Mucosa of rectum (tissue), 2 donors: ENCODE measurements at regions not wholly inside any gene's neighbourhood (a gene's known extent, or its start where the extent isn't known, plus 50 kb on each side); places are given as distances from the start of the nearest gene placed in this dataset.
"Not testable (repeated sequence)": the region's sequence is repeated elsewhere in the genome, so short reads cannot be mapped to it uniquely, and the experiment has no call there.

Experiments
- H3K27ac ChIP-seq, 2 donors: one replicate each; pipeline ENCODE4 v1.7.0; 2013; ENCODE audit warnings: inconsistent platforms in 2 of 2, low read depth in 2 of 2, low read length in 2 of 2
- H3K27me3 ChIP-seq, 2 donors: one replicate each; pipeline ENCODE4 v1.7.0; 2013; ENCODE audit warnings: low read length in 2 of 2; ENCODE audit not compliant: control insufficient read depth in 2 of 2, insufficient read depth in 2 of 2
- H3K36me3 ChIP-seq, 2 donors: one replicate each; pipeline ENCODE4 v1.7.0; 2013; ENCODE audit warnings: low read length in 2 of 2; ENCODE audit not compliant: control insufficient read depth in 2 of 2, insufficient read depth in 2 of 2
- H3K4me1 ChIP-seq, 2 donors: one replicate each; pipeline ENCODE4 v1.7.0; 2013; ENCODE audit warnings: low read length in 2 of 2, mild to moderate bottlenecking in 1 of 2; ENCODE audit not compliant: control insufficient read depth in 2 of 2, insufficient read depth in 2 of 2
- H3K4me3 ChIP-seq, 2 donors: one replicate each; pipeline ENCODE4 v1.7.0; 2013; ENCODE audit warnings: low read length in 2 of 2
- H3K9ac ChIP-seq, 2 donors: one replicate each; pipeline ENCODE4 v1.7.0; 2013; ENCODE audit warnings: low read length in 2 of 2, low read depth in 1 of 2, mild to moderate bottlenecking in 1 of 2
- H3K9me3 ChIP-seq, 2 donors: one replicate each; pipeline ENCODE4 v1.7.0; 2013; ENCODE audit warnings: low read length in 2 of 2; ENCODE audit not compliant: control insufficient read depth in 2 of 2
- donor health status: healthy.
- donor health status: Normal muscosa, but diverticular disease.

GRCh38 chr2:12617366-12617765 lies 99.4 kb upstream of the TRIB2 start:
- no peaks in the 10 kb centered on the region for H3K4me1 ChIP-seq
- H3K9ac ChIP-seq = no peak overlapping the region
- no peaks in the 10 kb centered on the region for H3K9me3 ChIP-seq
- H3K36me3 ChIP-seq = no peaks in the 10 kb centered on the region
- no peak overlapping the region for H3K27ac ChIP-seq
- H3K4me3 ChIP-seq = no peak overlapping the region
- no peaks in the 10 kb centered on the region for H3K27me3 ChIP-seq

DNA sequence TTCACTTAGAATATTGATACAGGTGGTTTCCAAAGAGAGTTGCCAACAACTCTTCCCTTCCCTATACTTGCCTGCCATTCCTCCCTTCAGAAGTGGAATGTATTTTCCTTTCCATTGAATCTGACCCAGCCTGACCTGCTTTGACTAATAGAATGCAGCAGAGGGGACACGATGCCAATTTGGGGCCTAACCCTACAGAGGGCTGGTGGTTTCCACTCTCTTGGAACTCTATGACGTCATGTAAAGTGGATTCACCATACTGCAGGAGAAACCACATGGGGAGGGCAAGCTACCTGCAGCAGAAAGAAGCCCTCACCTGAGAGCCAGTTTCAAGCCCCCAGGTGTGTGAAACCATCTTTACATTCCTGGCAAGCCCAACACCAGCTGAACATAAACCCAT lies 98.9 kb upstream of the TRIB2 start:
- no peaks in the 10 kb centered on the region for H3K36me3 ChIP-seq
- no peak overlapping the region for H3K27ac ChIP-seq
- H3K4me1 ChIP-seq = no peaks in the 10 kb centered on the region
- H3K27me3 ChIP-seq = no peaks in the 10 kb centered on the region
- H3K9me3 ChIP-seq = no peaks in the 10 kb centered on the region
- H3K4me3 ChIP-seq = no peak overlapping the region
- H3K9ac ChIP-seq = no peak overlapping the region

DNA sequence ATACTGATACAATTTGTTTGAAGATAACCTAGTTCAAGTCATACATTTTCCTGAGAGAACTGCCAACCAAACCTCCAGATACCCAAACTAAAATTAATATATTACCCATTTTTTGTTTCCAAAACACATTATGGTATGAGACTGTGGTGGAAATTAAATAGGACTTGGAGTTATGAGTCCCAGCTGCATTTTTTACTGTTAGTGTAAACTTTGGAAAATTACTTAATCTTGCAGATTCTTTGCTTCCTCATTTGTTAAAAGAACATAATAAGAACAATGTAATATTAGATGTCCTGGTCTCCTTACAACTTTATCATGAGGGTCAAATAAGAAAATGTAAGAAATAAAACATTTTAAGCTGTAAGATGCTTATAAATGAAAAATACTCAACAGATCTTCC lies 98.2 kb upstream of the TRIB2 start:
- Histone ChIP-seq H3K27ac (no peak overlapping the region), H3K36me3 (no peaks in the 10 kb centered on the region), H3K27me3 (no peaks in the 10 kb centered on the region), H3K4me3 (no peak overlapping the region), H3K9me3 (no peaks in the 10 kb centered on the region), H3K9ac (no peak overlapping the region), H3K4me1 (no peaks in the 10 kb centered on the region)

GRCh38 chr2:12619975-12620374 lies 96.8 kb upstream of the TRIB2 start:
- H3K9ac ChIP-seq = no peak overlapping the region
- H3K27ac ChIP-seq = no peak overlapping the region
- no peaks in the 10 kb centered on the region for H3K9me3 ChIP-seq
- no peaks in the 10 kb centered on the region for H3K36me3 ChIP-seq
- no peaks in the 10 kb centered on the region for H3K4me1 ChIP-seq
- H3K27me3 ChIP-seq = no peaks in the 10 kb centered on the region
- H3K4me3 ChIP-seq = no peak overlapping the region

DNA sequence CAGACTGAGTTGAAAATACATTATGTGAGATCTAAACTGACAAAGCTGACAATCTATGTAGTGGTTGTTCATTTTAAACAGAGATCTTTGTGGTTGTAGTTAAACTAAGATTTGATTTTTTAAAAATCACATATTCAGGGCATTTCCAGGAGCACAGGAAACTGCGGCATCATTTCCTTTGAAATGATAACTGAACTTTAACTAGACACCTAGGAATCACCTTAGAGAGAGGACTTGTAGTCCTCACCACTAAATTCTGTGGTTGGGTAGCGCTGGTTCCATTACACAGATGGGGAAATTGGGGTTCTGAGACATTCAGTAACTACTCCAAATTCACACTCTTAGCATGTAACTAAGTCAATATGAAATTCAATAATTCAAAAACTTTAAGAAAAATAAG lies 96.0 kb upstream of the TRIB2 start:
- no peaks in the 10 kb centered on the region for H3K9me3 ChIP-seq
- H3K4me3 ChIP-seq = no peak overlapping the region
- H3K4me1 ChIP-seq = no peaks in the 10 kb centered on the region
- H3K27me3 ChIP-seq = no peaks in the 10 kb centered on the region
- H3K9ac ChIP-seq = no peak overlapping the region
- no peaks in the 10 kb centered on the region for H3K36me3 ChIP-seq
- H3K27ac ChIP-seq = no peak overlapping the region

DNA sequence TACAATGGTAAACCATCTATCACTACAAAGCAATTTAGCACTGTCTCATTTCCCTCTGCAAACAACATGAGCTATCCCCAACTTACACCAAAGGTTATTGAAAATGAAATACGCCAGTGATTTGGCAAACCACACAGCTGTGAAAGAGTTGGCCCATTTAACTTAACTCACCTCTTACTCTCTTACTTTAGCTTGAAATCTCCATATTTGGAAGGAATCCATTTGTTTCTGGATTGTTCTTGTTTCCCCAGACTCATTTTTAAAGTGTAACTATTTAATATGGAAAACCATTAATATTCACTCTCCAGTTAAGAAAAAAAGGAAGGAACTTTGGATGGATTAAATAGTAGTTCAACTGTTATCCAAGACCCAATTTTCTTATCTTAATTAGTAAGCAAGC lies 93.7 kb upstream of the TRIB2 start:
- no peaks in the 10 kb centered on the region for H3K27me3 ChIP-seq
- H3K36me3 ChIP-seq = no peaks in the 10 kb centered on the region
- H3K27ac ChIP-seq = no peak overlapping the region
- no peaks in the 10 kb centered on the region for H3K4me1 ChIP-seq
- H3K9ac ChIP-seq = no peak overlapping the region
- no peak overlapping the region for H3K4me3 ChIP-seq
- H3K9me3 ChIP-seq = no peaks in the 10 kb centered on the region

- Histone ChIP-seq H3K4me3 (no peak overlapping the region), H3K36me3 (no peaks in the 10 kb centered on the region), H3K27ac (no peak overlapping the region), H3K9me3 (no peaks in the 10 kb centered on the region), H3K4me1 (no peaks in the 10 kb centered on the region), H3K9ac (no peak overlapping the region), H3K27me3 (no peaks in the 10 kb centered on the region)
These were observed 92.4 kb upstream of the TRIB2 start for GRCh38 chr2:12624384-12624783.

DNA sequence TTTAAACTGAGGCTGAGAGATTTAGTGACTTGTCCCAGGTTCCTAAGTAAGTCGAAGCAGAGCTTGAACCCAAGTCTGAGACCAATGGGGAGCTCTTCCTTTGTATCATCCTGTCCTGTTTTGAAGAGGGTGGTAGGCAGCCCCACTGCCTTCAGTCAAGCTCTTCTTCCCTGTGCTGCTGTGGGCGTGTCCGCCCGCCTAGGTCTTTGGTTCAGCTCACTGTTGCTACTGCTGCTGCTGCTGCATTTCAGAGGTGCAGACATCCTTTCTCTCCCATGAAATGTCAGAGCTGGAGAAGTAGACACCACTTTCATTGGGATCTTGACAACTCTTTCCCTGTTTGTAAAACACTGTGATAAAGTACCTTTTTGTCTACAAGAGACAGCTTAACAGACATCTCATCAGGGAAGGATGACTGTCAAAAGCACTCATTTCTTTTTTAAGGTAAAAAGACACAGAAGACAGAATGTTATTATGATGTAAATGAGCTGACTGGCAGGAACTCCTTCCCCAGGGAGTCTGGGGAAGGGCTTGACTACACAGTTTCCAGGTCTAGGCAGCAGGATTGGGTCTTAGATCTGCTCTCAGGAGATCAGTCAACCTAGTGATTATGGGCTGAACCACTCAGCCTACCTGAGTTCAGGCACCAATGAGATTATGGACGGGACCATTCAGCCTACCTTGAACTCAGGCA lies 91.7 kb upstream of the TRIB2 start:
- no peak overlapping the region for H3K4me3 ChIP-seq
- no peaks in the 10 kb centered on the region for H3K4me1 ChIP-seq
- H3K36me3 ChIP-seq = no peaks in the 10 kb centered on the region
- no peaks in the 10 kb centered on the region for H3K9me3 ChIP-seq
- H3K27ac ChIP-seq = no peak overlapping the region
- no peaks in the 10 kb centered on the region for H3K27me3 ChIP-seq
- no peak overlapping the region for H3K9ac ChIP-seq

GRCh38 chr2:12628541-12628940 lies 88.2 kb upstream of the TRIB2 start:
- H3K27me3 ChIP-seq, H3K27ac ChIP-seq, H3K9me3 ChIP-seq, H3K4me3 ChIP-seq, H3K4me1 ChIP-seq, H3K36me3 ChIP-seq, H3K9ac ChIP-seq: not testable (repeated sequence)

- H3K9ac ChIP-seq = no peak overlapping the region
- H3K27ac ChIP-seq = no peak overlapping the region
These were observed 79.7 kb upstream of the TRIB2 start for GRCh38 chr2:12636837-12637581.

More at GRCh38 chr2:12636837-12637581, 79.7 kb upstream of the TRIB2 start:
- Histone ChIP-seq H3K4me1 (no peaks in the 10 kb centered on the region), H3K36me3 (no peaks in the 10 kb centered on the region), H3K9me3 (no peaks in the 10 kb centered on the region), H3K27me3 (no peaks in the 10 kb centered on the region), H3K4me3 (no peak overlapping the region)
